HepG2 (cell line): ENCODE measurements at regions not wholly inside any gene's neighbourhood (a gene's known extent, or its start where the extent isn't known, plus 50 kb on each side); places are given as distances from the start of the nearest gene placed in this dataset.

Experiments used
- ATAC-seq: fragments of 200-7000 bp; cut with Tn5 transposase; 3 replicates; pipeline ENCODE4 v1.9.1; 2020; ENCODE audit warnings: mild to moderate bottlenecking, moderate library complexity
- BruUV-seq: library from RNA; stranded (reverse); fragments of 400-500 nt; replicated peaks from 2 replicates; lab custom pipeline; 2021; lab: Mats Ljungman, UMichigan
- CTCF ChIA-PET: fragments of 300-600 bp; formaldehyde crosslinking; extraction: SDS; loops from one replicate; lab custom pipeline; 2021; ENCODE audit warnings: low total read pairs, inconsistent platforms, low intra/inter-chr PET ratio; lab: Yijun Ruan, JAX
- POLR2A ChIA-PET: fragments of 350-600 bp; sonication (Branson Sonifier 250); formaldehyde crosslinking; loops from one replicate; lab custom pipeline; 2020; ENCODE audit warnings: antibody characterized with exemption, inconsistent platforms; lab: Yijun Ruan, JAX
- DNase-seq: peaks from one replicate; pipeline ENCODE4 v3.0.0-alpha.2; 2015; ENCODE audit warnings: low spot score
- FAIRE-seq: peaks from 3 replicates; lab custom pipeline; 2011; peaks lifted over from hg19 to GRCh38; lab: Jason Lieb, UNC
- H2AFZ ChIP-seq: one replicate; pipeline ENCODE4 v1.6.1; 2011; ENCODE audit warnings: low read length, inconsistent platforms
- H3K27ac ChIP-seq: fragments of 300-600 bp; 3 replicates; pipeline ENCODE4 v1.8.0; 2011; ENCODE audit warnings: mixed run types, mild to moderate bottlenecking, mixed read lengths, low read length, inconsistent platforms; ENCODE audit not compliant: insufficient read depth; ENCODE audit errors: extremely low read length
- H3K27me3 ChIP-seq, 2 experiments: fragments of 200-600 bp in 1 of 2; 2 replicates in 1 of 2; 3 replicates in 1 of 2; pipeline versions ENCODE4 v1.6.0 to v1.8.0; 2011; ENCODE audit warnings: low read length in 2 of 2, mild to moderate bottlenecking in 2 of 2, moderate library complexity in 2 of 2, inconsistent platforms in 1 of 2; ENCODE audit not compliant: insufficient read depth in 2 of 2, control insufficient read depth in 1 of 2
- H3K36me3 ChIP-seq, 2 experiments: fragments of 200-600 bp in 1 of 2; replicated peaks in 1 of 2; 2 replicates in 1 of 2; 3 replicates in 1 of 2; pipeline versions ENCODE4 v1.5.1 to v1.8.0; 2011; ENCODE audit warnings: low read length in 2 of 2, inconsistent platforms in 1 of 2; ENCODE audit not compliant: insufficient read depth in 2 of 2, control insufficient read depth in 1 of 2
- H3K4me1 ChIP-seq: 2 replicates; pipeline ENCODE4 v1.5.1; 2012; ENCODE audit warnings: low read length, inconsistent platforms; ENCODE audit not compliant: insufficient read depth
- H3K4me2 ChIP-seq: 2 replicates; pipeline ENCODE4 v1.6.0; 2011; ENCODE audit warnings: low read depth, low read length, inconsistent platforms
- H3K4me3 ChIP-seq, 3 experiments: fragments of 200-600 bp in 1 of 3; sonication (generic), shearing (Covaris generic) in 1 of 3; replicated peaks in 1 of 3; 2 replicates each; pipeline ENCODE4 v1.5.1; 2011 to 2016; ENCODE audit warnings: low read length in 3 of 3, inconsistent platforms in 2 of 3, low read depth in 2 of 3, mild to moderate bottlenecking in 2 of 3, control low read depth in 1 of 3, mixed read lengths in 1 of 3; ENCODE audit not compliant: insufficient read depth in 1 of 3
- H3K79me2 ChIP-seq: one replicate; pipeline ENCODE4 v1.6.1; 2011; ENCODE audit warnings: low read length, inconsistent platforms; ENCODE audit not compliant: insufficient read depth
- H3K9ac ChIP-seq: 2 replicates; pipeline ENCODE4 v1.6.0; 2011; ENCODE audit warnings: mild to moderate bottlenecking, low read depth, low read length, inconsistent platforms; ENCODE audit not compliant: insufficient read depth
- H3K9me3 ChIP-seq: 2 replicates; pipeline ENCODE4 v1.5.1; 2012; ENCODE audit warnings: mild to moderate bottlenecking, low read length
- H4K20me1 ChIP-seq: 2 replicates; pipeline ENCODE4 v1.6.0; 2011; ENCODE audit warnings: inconsistent platforms, mild to moderate bottlenecking, low read length, moderate library complexity; ENCODE audit not compliant: insufficient read depth
- CBX2 ChIP-seq, 2 experiments: fragments of 200-600 bp in 1 of 2; sonication (generic); formaldehyde crosslinking in 1 of 2; IDR thresholded peaks; 2 replicates each; pipeline versions ENCODE4 v1.7.0 to v1.8.1; 2018 to 2022; ENCODE audit warnings: low read depth in 2 of 2, low read length in 1 of 2, mild to moderate bottlenecking in 1 of 2, missing genetic modification reagents in 1 of 2
- CHCHD3 ChIP-seq: sonication (generic); formaldehyde crosslinking; IDR thresholded peaks from 2 replicates; pipeline ENCODE4 v1.8.0; 2022; ENCODE audit warnings: mild to moderate bottlenecking, missing genetic modification reagents, moderate library complexity
- MIER2 ChIP-seq: IDR thresholded peaks from 2 replicates; pipeline ENCODE4 v1.6.1; 2016; ENCODE audit warnings: missing biosample characterization, missing genetic modification reagents
- NFAT5 ChIP-seq: sonication (generic); formaldehyde crosslinking; IDR thresholded peaks from 2 replicates; pipeline ENCODE4 v1.4.0; 2020; ENCODE audit warnings: missing genetic modification reagents
- NR1H2 ChIP-seq: sonication (generic); formaldehyde crosslinking; IDR thresholded peaks from 2 replicates; pipeline ENCODE4 v1.8.1; 2022; ENCODE audit warnings: low read depth, missing genetic modification reagents, borderline replicate concordance
- RARA ChIP-seq: IDR thresholded peaks from 2 replicates; pipeline ENCODE4 v1.6.1; 2016; ENCODE audit warnings: missing genetic modification reagents, missing compliant biosample characterization
- ZNF746 ChIP-seq: sonication (generic); formaldehyde crosslinking; IDR thresholded peaks from 2 replicates; pipeline ENCODE4 v1.8.0; 2022; ENCODE audit warnings: mild to moderate bottlenecking, missing genetic modification reagents
- WGBS: methylation state at CpG from one replicate; pipeline ENCODE4 v1.1.6; 2017; ENCODE audit warnings: low lambda C conversion rate; 5-methylcytosine and 5-hydroxymethylcytosine counted together
- in situ Hi-C: cut with HindIII; loops from 2 replicates; pipeline ENCODE4 v1.10.0; 2017; ENCODE audit warnings: low pct_unique_long_range_greater_than_20kb; ENCODE audit not compliant: extremely low pct_ligation_motif_present
- intact Hi-C: fragments of 100-400 bp; cut with micrococcal nuclease; formaldehyde crosslinking; loops from one replicate; pipeline ENCODE4 v1.10.0; 2022; ENCODE audit not compliant: unreplicated experiment

DNA sequence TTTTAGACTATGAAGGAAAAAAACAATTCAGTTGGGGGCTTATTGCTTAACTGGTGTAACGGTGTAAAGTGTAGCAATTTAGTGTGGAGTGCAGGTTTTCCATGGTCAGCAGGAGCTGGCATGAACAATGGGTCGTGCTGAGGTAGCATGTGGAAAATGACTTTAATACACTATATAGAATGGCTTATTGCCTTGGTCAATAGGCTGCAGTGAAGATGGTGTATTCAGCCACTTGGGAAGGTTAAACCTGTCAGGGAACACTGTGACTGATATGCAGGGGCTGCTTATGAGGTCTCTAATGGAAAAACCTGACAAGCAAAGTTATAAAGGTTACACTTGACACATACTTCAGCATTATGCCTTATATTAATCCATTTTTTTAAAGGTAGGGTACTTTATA, 764.7 kb upstream of the ARRDC3 start (continued):
- no peak for TF ChIP-seq NFAT5 (CRISPR knock-in tag)
- TF ChIP-seq CBX2 (IDR thresholded peaks at IDR 0.05; ENCODE audit: low read depth, low read length), result no peak
- TF ChIP-seq CBX2 (CRISPR knock-in tag; IDR thresholded peaks at IDR 0.05; ENCODE audit: low read depth), result no peak
- no peak for TF ChIP-seq MIER2 (CRISPR knock-in tag)
- TF ChIP-seq NR1H2 (CRISPR knock-in tag), result no peak

GRCh38 chr5:92147266-92147665, 764.1 kb upstream of the ARRDC3 start:
- intact Hi-C loops, result no loop called here
- Histone ChIP-seq H3K27me3 (no peaks in the 10 kb centered on the region), H3K9me3 (no peaks in the 10 kb centered on the region), H2AFZ (no peak overlapping the region), H3K79me2 (no peaks in the 10 kb centered on the region), H3K36me3 (no peaks in the 10 kb centered on the region), H3K9ac (no peak overlapping the region), H4K20me1 (no peaks in the 10 kb centered on the region), H3K4me1 (no peaks in the 10 kb centered on the region), H3K4me3 (no peak overlapping the region), H3K4me2 (no peak overlapping the region), H3K27ac (no peak overlapping the region)
- BruUV-seq, result no TSS peak
- FAIRE-seq, result no peak
- ATAC-seq, result peak; percentile 67
- TF ChIP-seq ZNF746 (CRISPR knock-in tag) (no peak), RARA (0 out of 2 replicates have a peak, but pooled peaks have one; percentile 11), CHCHD3 (CRISPR knock-in tag) (no peak)
- in situ Hi-C loops, result no loop called here
- CTCF ChIA-PET, result no interaction called here
- 8% methylated on average over 3 of the region's 3 CpGs for WGBS
- no peak for DNase-seq
- POLR2A ChIA-PET, result no interaction called here
